MCF 10A (cell line): ENCODE measurements at regions not wholly inside any gene's neighbourhood (a gene's known extent, or its start where the extent isn't known, plus 50 kb on each side); places are given as distances from the start of the nearest gene placed in this dataset.

Source experiments
- BruUV-seq: library from RNA; stranded (reverse); fragments of 400-500 nt; replicated peaks from 2 replicates; lab custom pipeline; 2021; lab: Mats Ljungman, UMichigan
- CTCF ChIA-PET: fragments of 300-600 bp; sonication (Branson Sonifier 250); formaldehyde crosslinking; extraction: SDS; loops from one replicate; lab custom pipeline; 2021; ENCODE audit warnings: antibody characterized with exemption, inconsistent platforms; lab: Yijun Ruan, JAX
- POLR2A ChIA-PET: fragments of 300-600, 350-650 bp; sonication (Branson Sonifier 250); formaldehyde crosslinking; extraction: SDS; loops from one replicate; lab custom pipeline; 2020; ENCODE audit warnings: antibody characterized with exemption, inconsistent platforms; lab: Yijun Ruan, JAX
- DNase-seq: peaks from one replicate; pipeline ENCODE4 v3.0.0-alpha.2; 2018; ENCODE audit not compliant: unreplicated experiment
- H3K27ac Mint-ChIP-seq: one replicate; pipeline ENCODE4 v1.8.0; 2022; ENCODE audit warnings: mild to moderate bottlenecking, low read depth, mixed read lengths; ENCODE audit not compliant: unreplicated experiment
- H3K27me3 Mint-ChIP-seq: one replicate; pipeline ENCODE4 v1.8.0; 2022; ENCODE audit warnings: mixed read lengths; ENCODE audit not compliant: insufficient read depth, unreplicated experiment
- H3K36me3 Mint-ChIP-seq: one replicate; pipeline ENCODE4 v1.8.0; 2022; ENCODE audit warnings: mild to moderate bottlenecking, moderate library complexity, mixed read lengths; ENCODE audit not compliant: insufficient read depth, unreplicated experiment
- H3K4me1 Mint-ChIP-seq: one replicate; pipeline ENCODE4 v1.8.0; 2022; ENCODE audit warnings: mixed read lengths; ENCODE audit not compliant: insufficient read depth, unreplicated experiment
- H3K4me3 Mint-ChIP-seq: one replicate; pipeline ENCODE4 v1.8.0; 2022; ENCODE audit warnings: mild to moderate bottlenecking, moderate library complexity, mixed read lengths; ENCODE audit not compliant: unreplicated experiment
- H3K9me3 Mint-ChIP-seq: one replicate; pipeline ENCODE4 v1.8.0; 2022; ENCODE audit warnings: mixed read lengths; ENCODE audit not compliant: unreplicated experiment
- CTCF ChIP-seq: fragments of 200-600 bp; IDR thresholded peaks from one replicate; pipeline ENCODE4 v1.8.0; 2022; ENCODE audit warnings: antibody characterized with exemption, mild to moderate bottlenecking; ENCODE audit not compliant: unreplicated experiment
- intact Hi-C: fragments of 100-400 bp; cut with micrococcal nuclease; formaldehyde crosslinking; loops from 2 replicates; pipeline ENCODE4 v1.14.1; 2022

DNA sequence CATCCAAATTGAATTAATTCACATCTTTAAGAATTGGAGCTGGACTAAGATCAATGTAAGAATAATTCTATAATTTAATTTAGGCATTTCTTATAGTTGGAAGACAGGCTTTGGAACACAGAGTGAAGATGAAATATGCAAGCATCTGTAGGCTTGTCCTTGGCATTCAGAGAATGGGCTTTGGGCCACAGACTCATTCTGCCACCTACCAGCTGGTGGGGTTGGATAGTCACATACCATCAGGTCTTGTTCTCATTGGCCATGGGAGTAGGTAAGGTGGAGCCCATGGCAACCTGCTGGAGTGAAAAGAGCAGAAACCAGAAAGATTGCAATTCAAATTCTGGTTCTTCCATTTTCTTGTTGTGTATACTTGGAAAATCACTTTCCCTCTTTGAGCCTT, 300.3 kb downstream of the CYRIA start:
- POLR2A ChIA-PET: interaction anchor here (1.1 kb wide), 1 partner anchor 710 kb away, joined by 4 read pairs; no protein-coding TSS in a partner anchor

DNA sequence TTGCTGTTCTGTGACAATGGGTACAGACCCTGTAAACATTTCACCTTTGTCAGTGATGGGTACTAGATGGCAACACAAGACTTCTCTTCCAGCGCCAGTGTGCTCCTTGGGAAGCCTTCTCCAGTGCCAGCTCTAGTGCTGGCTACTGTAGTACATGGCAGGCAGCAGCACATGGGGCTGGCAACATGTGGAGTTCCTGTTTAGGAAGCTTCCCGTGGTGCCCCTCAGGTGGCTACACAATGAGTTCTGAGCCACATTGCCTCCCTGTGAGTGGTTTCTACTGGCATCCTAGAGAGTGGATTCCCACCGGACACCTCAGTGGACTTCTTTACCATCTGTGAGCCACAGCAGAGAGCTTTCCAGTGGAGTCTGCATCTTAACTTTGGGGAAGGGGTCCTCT, 302.1 kb downstream of the CYRIA start:
- Mint-ChIP-seq H3K4me3 (no peak overlapping the region), H3K36me3 (no peaks in the 10 kb centered on the region), H3K9me3 (no peaks in the 10 kb centered on the region), H3K4me1 (no peaks in the 10 kb centered on the region), H3K27me3 (no peaks in the 10 kb centered on the region), H3K27ac (no peak overlapping the region)
- ChIA-PET POLR2A (no interaction called here), CTCF (no interaction called here)
- no peak for TF ChIP-seq CTCF
- intact Hi-C loops: no loop called here
- BruUV-seq: no TSS peak
- DNase-seq: no peak

More for the DNA sequence above, 300.3 kb downstream of the CYRIA start:
- no TSS peak for BruUV-seq
- CTCF ChIA-PET: interaction anchor here (0.8 kb wide), 1 partner anchor 38 kb away, joined by 3 read pairs; no protein-coding TSS in a partner anchor
- intact Hi-C loops: no loop called here
- no peak overlapping the region for H3K4me3 Mint-ChIP-seq
- H3K36me3 Mint-ChIP-seq: no peaks in the 10 kb centered on the region
- no peaks in the 10 kb centered on the region for H3K9me3 Mint-ChIP-seq
- H3K4me1 Mint-ChIP-seq: no peaks in the 10 kb centered on the region
- H3K27me3 Mint-ChIP-seq: no peaks in the 10 kb centered on the region
- TF ChIP-seq CTCF: no peak
- no peak overlapping the region for H3K27ac Mint-ChIP-seq
- no peak for DNase-seq

- ChIA-PET CTCF (no interaction called here), POLR2A (no interaction called here)
- no peak overlapping the region for H3K4me3 Mint-ChIP-seq
- no peak for TF ChIP-seq CTCF
- H3K4me1 Mint-ChIP-seq: no peaks in the 10 kb centered on the region
- H3K36me3 Mint-ChIP-seq: no peaks in the 10 kb centered on the region
- DNase-seq: no peak
- no TSS peak for BruUV-seq
- H3K27me3 Mint-ChIP-seq: no peaks in the 10 kb centered on the region
- intact Hi-C loops: no loop called here
- H3K9me3 Mint-ChIP-seq: no peaks in the 10 kb centered on the region
- H3K27ac Mint-ChIP-seq: no peak overlapping the region
Measured at GRCh38 chr2:16362611-16363010, 303.0 kb downstream of the CYRIA start.

DNA sequence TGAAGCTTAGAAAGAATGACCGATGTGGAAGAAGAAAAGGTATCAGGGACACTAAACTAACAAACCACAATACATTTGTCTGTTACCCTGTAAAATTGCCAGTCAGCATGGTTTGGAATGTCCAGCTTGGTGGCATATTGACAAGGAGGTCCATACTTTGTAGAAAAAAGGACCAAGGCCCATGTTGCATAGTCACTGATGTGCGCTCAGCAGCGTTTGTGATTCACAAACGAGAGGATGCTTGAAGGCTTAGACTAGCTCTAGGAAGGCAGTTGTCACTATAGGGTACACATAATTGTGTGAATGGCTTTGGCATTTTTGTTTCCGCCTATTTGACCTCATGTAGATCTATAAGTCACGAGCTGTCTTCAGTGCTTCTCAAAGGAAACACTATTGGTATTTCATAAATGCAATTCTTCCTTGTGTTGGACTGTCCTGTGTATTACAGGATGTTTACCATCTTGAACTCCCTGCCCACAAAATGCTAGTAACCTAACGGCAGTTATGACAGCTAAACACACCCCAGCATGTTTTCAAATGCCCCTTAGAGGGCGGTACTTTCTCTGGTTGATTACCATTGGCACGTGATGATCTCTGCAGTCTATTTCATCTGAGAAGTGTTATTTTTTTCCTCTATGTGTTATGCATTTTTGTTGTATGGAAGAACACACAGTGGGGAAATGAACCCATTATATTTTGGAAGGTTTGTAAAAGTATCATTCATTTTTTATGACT, 304.2 kb downstream of the CYRIA start:
- Mint-ChIP-seq H3K36me3 (no peaks in the 10 kb centered on the region), H3K4me1 (no peaks in the 10 kb centered on the region), H3K27ac (no peak overlapping the region), H3K4me3 (no peak overlapping the region), H3K9me3 (peaks cover 4% of the 10 kb centered on the region), H3K27me3 (no peaks in the 10 kb centered on the region)
- no peak for TF ChIP-seq CTCF
- ChIA-PET CTCF (interaction anchor here (0.6 to 1.1 kb wide), 2 partner anchors 11 to 725 kb away, joined by 3 to 4 read pairs; no protein-coding TSS in a partner anchor), POLR2A (no interaction called here)
- DNase-seq: no peak
- intact Hi-C loops: no loop called here
- BruUV-seq: no TSS peak
